CD4-positive, alpha-beta T cell (primary cell): ENCODE measurements at regions not wholly inside any gene's neighbourhood (a gene's known extent, or its start where the extent isn't known, plus 50 kb on each side); places are given as distances from the start of the nearest gene placed in this dataset.
"Not testable (repeated sequence)": the region's sequence is repeated elsewhere in the genome, so short reads cannot be mapped to it uniquely, and the experiment has no call there.

Experiments used
- ATAC-seq: fragments of 200-7000 bp; cut with Tn5 transposase; one replicate; pipeline ENCODE4 v1.10.0; 2022; ENCODE audit warnings: mild to moderate bottlenecking; ENCODE audit not compliant: poor library complexity
- CTCF ChIA-PET: fragments of 350-600 bp; sonication (Branson Sonifier 250); formaldehyde crosslinking; loops from one replicate; lab custom pipeline; 2021; ENCODE audit warnings: antibody characterized with exemption, inconsistent platforms; lab: Charles Lee
- POLR2A ChIA-PET: fragments of 350-600 bp; sonication (Branson Sonifier 250); formaldehyde crosslinking; loops from one replicate; lab custom pipeline; 2021; ENCODE audit warnings: antibody characterized with exemption, inconsistent platforms; lab: Charles Lee
- DNase-seq, 14 experiments: peaks; one replicate each; pipeline ENCODE4 v3.0.0-alpha.2; 2013 to 2020; ENCODE audit warnings: mixed read lengths in 2 of 14
- H3K27ac ChIP-seq, 2 donors: one replicate each; pipeline versions ENCODE4 v1.5.1 to v1.7.0; 2013; ENCODE audit warnings: low read length in 2 of 2, low read depth in 1 of 2, mild to moderate bottlenecking in 1 of 2
- H3K27me3 ChIP-seq, 2 experiments: 1 replicate in 1 of 2; 2 replicates in 1 of 2; pipeline versions ENCODE4 v1.6.1 to v1.7.0; 2013; ENCODE audit warnings: low read length in 2 of 2, control low read depth in 1 of 2, mild to moderate bottlenecking in 1 of 2, moderate library complexity in 1 of 2; ENCODE audit not compliant: insufficient read depth in 2 of 2, control insufficient read depth in 1 of 2
- H3K36me3 ChIP-seq: one replicate; pipeline ENCODE4 v1.6.1; 2013; ENCODE audit warnings: low read length, control low read depth; ENCODE audit not compliant: insufficient read depth
- H3K4me1 ChIP-seq: one replicate; pipeline ENCODE4 v1.6.1; 2013; ENCODE audit warnings: low read length, control low read depth; ENCODE audit not compliant: insufficient read depth
- H3K4me3 ChIP-seq: one replicate; pipeline ENCODE4 v1.5.1; 2013; ENCODE audit warnings: mild to moderate bottlenecking, low read length, moderate library complexity
- H3K9me3 ChIP-seq, 2 experiments: 1 replicate in 1 of 2; 2 replicates in 1 of 2; pipeline versions ENCODE4 v1.6.1 to v1.7.0; 2013; ENCODE audit warnings: low read length in 2 of 2, mild to moderate bottlenecking in 2 of 2, control low read depth in 1 of 2, moderate library complexity in 1 of 2; ENCODE audit not compliant: control insufficient read depth in 1 of 2, insufficient read depth in 1 of 2
- H3K27ac Mint-ChIP-seq: one replicate; pipeline ENCODE4 v1.8.0; 2020; ENCODE audit warnings: mixed read lengths
- H3K27me3 Mint-ChIP-seq: one replicate; pipeline ENCODE4 v1.8.0; 2021; ENCODE audit warnings: mixed read lengths
- H3K36me3 Mint-ChIP-seq: one replicate; pipeline ENCODE4 v1.8.0; 2021; ENCODE audit warnings: low read depth, mixed read lengths
- H3K4me1 Mint-ChIP-seq: one replicate; pipeline ENCODE4 v1.8.0; 2021; ENCODE audit warnings: low read depth, mixed read lengths
- H3K4me3 Mint-ChIP-seq: one replicate; pipeline ENCODE4 v1.8.0; 2020; ENCODE audit warnings: mild to moderate bottlenecking, mixed read lengths
- H3K9me3 Mint-ChIP-seq: one replicate; pipeline ENCODE4 v1.8.0; 2020; ENCODE audit warnings: mixed read lengths
- intact Hi-C, 2 experiments: fragments of 100-400 bp; cut with DNase I in 1 of 2; cut with micrococcal nuclease in 1 of 2; formaldehyde crosslinking; loops; one replicate each; pipeline versions ENCODE4 v1.15.1 to v1.9.0; 2023 to 2025; cut with DNase I, micrococcal nuclease
- TF ChIP-seq, protein P1 (sequence below): fragments of 200-600 bp; IDR thresholded peaks from one replicate; pipeline ENCODE4 v1.8.0; 2022; ENCODE audit warnings: antibody characterized with exemption, mild to moderate bottlenecking

GRCh38 chr7:12031186-12031585 is 179.9 kb upstream of the TMEM106B start:
- H3K27me3 ChIP-seq = no peaks in the 10 kb centered on the region
- POLR2A ChIA-PET = no interaction called here
- TF ChIP-seq, protein P1, sequence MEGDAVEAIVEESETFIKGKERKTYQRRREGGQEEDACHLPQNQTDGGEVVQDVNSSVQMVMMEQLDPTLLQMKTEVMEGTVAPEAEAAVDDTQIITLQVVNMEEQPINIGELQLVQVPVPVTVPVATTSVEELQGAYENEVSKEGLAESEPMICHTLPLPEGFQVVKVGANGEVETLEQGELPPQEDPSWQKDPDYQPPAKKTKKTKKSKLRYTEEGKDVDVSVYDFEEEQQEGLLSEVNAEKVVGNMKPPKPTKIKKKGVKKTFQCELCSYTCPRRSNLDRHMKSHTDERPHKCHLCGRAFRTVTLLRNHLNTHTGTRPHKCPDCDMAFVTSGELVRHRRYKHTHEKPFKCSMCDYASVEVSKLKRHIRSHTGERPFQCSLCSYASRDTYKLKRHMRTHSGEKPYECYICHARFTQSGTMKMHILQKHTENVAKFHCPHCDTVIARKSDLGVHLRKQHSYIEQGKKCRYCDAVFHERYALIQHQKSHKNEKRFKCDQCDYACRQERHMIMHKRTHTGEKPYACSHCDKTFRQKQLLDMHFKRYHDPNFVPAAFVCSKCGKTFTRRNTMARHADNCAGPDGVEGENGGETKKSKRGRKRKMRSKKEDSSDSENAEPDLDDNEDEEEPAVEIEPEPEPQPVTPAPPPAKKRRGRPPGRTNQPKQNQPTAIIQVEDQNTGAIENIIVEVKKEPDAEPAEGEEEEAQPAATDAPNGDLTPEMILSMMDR = no peak
- H3K27me3 Mint-ChIP-seq = peaks cover 6% of the 10 kb centered on the region
- no peaks in the 10 kb centered on the region for H3K9me3 ChIP-seq
- DNase-seq (no peak), ATAC-seq (no peak)
- CTCF ChIA-PET = interaction anchor here (1.1 kb wide), 1 partner anchor 11 kb away, joined by 3 read pairs; no protein-coding TSS in a partner anchor
- H3K4me3 ChIP-seq = no peak overlapping the region
- no peaks in the 10 kb centered on the region for H3K36me3 Mint-ChIP-seq
- H3K27ac ChIP-seq = no peak overlapping the region
- intact Hi-C loops = no loop called here
- H3K27ac Mint-ChIP-seq = no peak overlapping the region
- no peak overlapping the region for H3K4me3 Mint-ChIP-seq
- H3K4me1 Mint-ChIP-seq = no peaks in the 10 kb centered on the region
- no peaks in the 10 kb centered on the region for H3K9me3 Mint-ChIP-seq
- no peaks in the 10 kb centered on the region for H3K4me1 ChIP-seq
- no peaks in the 10 kb centered on the region for H3K36me3 ChIP-seq

- no peaks in the 10 kb centered on the region for H3K4me1 ChIP-seq
- H3K36me3 ChIP-seq = no peaks in the 10 kb centered on the region
- intact Hi-C loops = no loop called here
- Mint-ChIP-seq H3K27me3 (peaks cover 6% of the 10 kb centered on the region), H3K36me3 (no peaks in the 10 kb centered on the region), H3K4me3 (no peak overlapping the region), H3K27ac (no peak overlapping the region), H3K9me3 (no peaks in the 10 kb centered on the region), H3K4me1 (no peaks in the 10 kb centered on the region)
- DNase-seq (no peak), ATAC-seq (no peak)
- H3K27me3 ChIP-seq = no peaks in the 10 kb centered on the region
- H3K27ac ChIP-seq = no peak overlapping the region
- H3K9me3 ChIP-seq = no peaks in the 10 kb centered on the region
- no peak overlapping the region for H3K4me3 ChIP-seq
- ChIA-PET POLR2A (no interaction called here), CTCF (interaction anchor here (1.1 kb wide), 1 partner anchor 12 kb away, joined by 3 read pairs; no protein-coding TSS in a partner anchor)
- TF ChIP-seq, protein P1 = no peak
Measured at GRCh38 chr7:12031638-12032037, 179.5 kb upstream of the TMEM106B start.

- H3K27ac ChIP-seq = no peak overlapping the region
- Mint-ChIP-seq H3K36me3 (no peaks in the 10 kb centered on the region), H3K9me3 (no peaks in the 10 kb centered on the region), H3K27me3 (peaks cover 10% of the 10 kb centered on the region), H3K4me3 (no peak overlapping the region), H3K27ac (no peak overlapping the region), H3K4me1 (no peaks in the 10 kb centered on the region)
- ATAC-seq (no peak), DNase-seq (no peak)
- intact Hi-C loops = no loop called here
- POLR2A ChIA-PET = no interaction called here
- H3K36me3 ChIP-seq = no peaks in the 10 kb centered on the region
- H3K27me3 ChIP-seq = no peaks in the 10 kb centered on the region
- no peaks in the 10 kb centered on the region for H3K9me3 ChIP-seq
- TF ChIP-seq, protein P1 = no peak
- CTCF ChIA-PET = no interaction called here
- no peak overlapping the region for H3K4me3 ChIP-seq
- H3K4me1 ChIP-seq = no peaks in the 10 kb centered on the region
Measured at GRCh38 chr7:12032146-12032545, 178.9 kb upstream of the TMEM106B start.

GRCh38 chr7:12043457-12043856 is 167.6 kb upstream of the TMEM106B start:
- DNase-seq, H3K36me3 Mint-ChIP-seq, H3K9me3 ChIP-seq, ATAC-seq, H3K4me3 ChIP-seq, H3K4me1 ChIP-seq, H3K36me3 ChIP-seq, H3K4me1 Mint-ChIP-seq, intact Hi-C loops, H3K27ac Mint-ChIP-seq, POLR2A ChIA-PET, H3K27ac ChIP-seq, H3K4me3 Mint-ChIP-seq, CTCF ChIA-PET, H3K9me3 Mint-ChIP-seq, H3K27me3 ChIP-seq: not testable (repeated sequence)
- H3K27me3 Mint-ChIP-seq = peaks cover 15% of the 10 kb centered on the region
